Muscle of leg (tissue), 3 donors: ENCODE measurements at regions not wholly inside any gene's neighbourhood (a gene's known extent, or its start where the extent isn't known, plus 50 kb on each side); places are given as distances from the start of the nearest gene placed in this dataset.
"Not testable (repeated sequence)": the region's sequence is repeated elsewhere in the genome, so short reads cannot be mapped to it uniquely, and the experiment has no call there.

ENCODE experiments used
- DNase-seq: peaks from one replicate; pipeline ENCODE4 v3.0.0; 2013
- H3K27ac ChIP-seq: one replicate; pipeline ENCODE4 v1.5.1; 2013; ENCODE audit warnings: mild to moderate bottlenecking, low read length, control low read depth
- H3K27me3 ChIP-seq: one replicate; pipeline ENCODE4 v1.6.1; 2013; ENCODE audit warnings: low read length; ENCODE audit not compliant: control insufficient read depth, insufficient read depth
- H3K36me3 ChIP-seq: one replicate; pipeline ENCODE4 v1.6.1; 2013; ENCODE audit warnings: low read length; ENCODE audit not compliant: control insufficient read depth, insufficient read depth
- H3K4me1 ChIP-seq: one replicate; pipeline ENCODE4 v1.6.1; 2013; ENCODE audit warnings: low read length; ENCODE audit not compliant: control insufficient read depth, insufficient read depth
- H3K4me3 ChIP-seq: one replicate; pipeline ENCODE4 v1.5.1; 2013; ENCODE audit warnings: low read length, control low read depth
- H3K9me3 ChIP-seq: replicated peaks from 2 replicates; pipeline ENCODE4 v1.6.1; 2013; ENCODE audit warnings: low read depth, low read length; ENCODE audit not compliant: control insufficient read depth
- WGBS: methylation state at CpG from one replicate; pipeline ENCODE4 v1.1.5; 2013; ENCODE audit warnings: missing lambda C conversion rate; ENCODE audit not compliant: insufficient coverage; 5-methylcytosine and 5-hydroxymethylcytosine counted together

DNA sequence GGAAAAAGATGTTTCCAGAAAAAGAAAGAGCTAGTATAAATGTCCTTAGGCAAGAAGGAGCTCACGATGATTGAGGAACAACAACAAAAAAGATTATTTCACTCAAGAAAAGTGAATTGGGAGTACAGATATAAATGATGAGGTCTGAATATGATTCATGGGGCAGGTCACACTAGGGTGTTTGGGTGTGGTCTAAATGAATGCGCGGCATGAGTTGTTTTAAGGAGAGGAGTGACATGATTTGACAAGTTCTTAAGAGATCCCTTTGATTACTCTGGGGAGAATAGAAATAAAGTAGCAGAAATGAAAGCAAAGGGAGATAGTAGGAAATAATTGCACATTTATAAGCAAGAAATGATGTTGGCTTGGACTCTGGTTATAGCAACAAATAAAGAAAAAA is 59.3 kb downstream of the NUTM2D start:
- H3K4me3 ChIP-seq, H3K4me1 ChIP-seq, H3K9me3 ChIP-seq, H3K27me3 ChIP-seq, H3K36me3 ChIP-seq, H3K27ac ChIP-seq, DNase-seq: not testable (repeated sequence)
- 35% methylated on average over 2 of the region's 3 CpGs for WGBS

DNA sequence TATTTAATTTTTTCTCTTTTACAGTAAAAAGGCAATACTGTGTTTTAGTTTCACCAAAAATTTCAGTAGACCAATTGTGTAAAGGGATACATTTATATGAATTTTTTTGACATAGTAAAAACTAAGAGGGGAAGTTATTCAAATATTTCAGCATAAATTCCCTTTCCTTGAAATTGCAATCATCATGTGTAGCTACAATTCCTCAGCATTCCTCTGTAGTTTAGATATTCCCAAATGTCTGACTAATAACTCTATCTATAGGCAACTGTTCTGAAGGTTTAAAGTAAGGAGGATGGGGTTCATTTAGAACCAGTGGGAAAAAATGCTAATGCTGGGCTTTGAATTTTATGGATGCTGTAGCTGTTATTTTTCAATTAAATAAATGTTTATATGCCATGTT is 65.1 kb downstream of the NUTM2D start:
- H3K4me3 ChIP-seq, H3K36me3 ChIP-seq, H3K4me1 ChIP-seq, H3K27ac ChIP-seq, H3K9me3 ChIP-seq, DNase-seq, H3K27me3 ChIP-seq: not testable (repeated sequence)

DNA sequence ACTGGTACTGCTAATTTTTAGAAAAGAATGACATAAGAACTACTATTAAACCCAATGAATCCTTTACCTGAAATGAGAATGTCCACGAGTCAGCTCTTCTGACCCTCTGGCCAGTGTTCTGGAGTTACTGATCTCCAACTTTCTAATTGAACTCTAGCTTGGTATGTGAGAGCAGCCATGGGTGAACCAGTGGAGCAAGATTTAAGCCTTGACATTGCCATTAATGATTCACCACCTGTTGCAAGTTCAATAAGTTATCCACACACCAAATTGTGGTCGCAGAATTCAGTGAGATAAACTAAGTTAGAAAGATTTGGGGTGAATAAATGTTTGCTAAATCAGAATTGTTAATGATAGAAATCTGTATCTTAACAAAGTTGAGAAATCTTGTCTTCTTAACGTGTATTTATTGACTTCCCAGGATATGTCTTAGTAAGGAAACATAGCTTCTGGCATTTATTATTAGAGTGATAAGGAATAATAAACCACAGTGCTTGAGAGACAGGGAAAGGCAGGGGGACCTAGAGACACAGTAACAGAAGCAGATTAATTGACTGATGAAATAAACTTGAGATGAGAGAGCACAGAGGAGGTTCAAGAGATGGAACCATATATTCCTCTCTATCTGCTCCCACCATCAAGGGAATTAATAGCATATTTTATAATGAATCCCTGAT is 67.3 kb downstream of the NUTM2D start:
- not testable (repeated sequence) for H3K4me1 ChIP-seq, H3K9me3 ChIP-seq, H3K4me3 ChIP-seq, H3K36me3 ChIP-seq, H3K27ac ChIP-seq, DNase-seq, H3K27me3 ChIP-seq
- no CpG with 5 or more reads among the region's 3 CpGs for WGBS

DNA sequence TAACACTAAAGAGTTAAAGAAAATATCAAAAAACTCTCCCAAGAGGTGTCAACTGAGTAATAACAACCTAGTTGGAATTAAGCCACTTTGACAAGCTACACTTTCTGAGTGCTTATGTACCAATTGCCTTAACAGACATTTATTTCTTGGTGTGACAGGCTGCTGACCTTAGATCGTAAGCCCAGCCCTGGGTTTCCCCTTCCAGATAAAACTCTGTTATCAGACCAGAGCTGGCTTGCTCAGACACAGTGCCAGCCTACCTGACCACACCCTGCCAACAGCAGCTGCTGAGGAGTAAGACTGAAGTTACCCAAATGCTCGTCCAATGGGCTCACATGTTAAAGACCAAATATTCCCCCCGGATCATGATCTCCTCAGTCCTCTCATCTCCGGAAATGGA is 70.9 kb upstream of the MINPP1 start:
- not testable (repeated sequence) for H3K36me3 ChIP-seq, H3K9me3 ChIP-seq, H3K4me1 ChIP-seq, H3K4me3 ChIP-seq, H3K27me3 ChIP-seq, DNase-seq, H3K27ac ChIP-seq
- whole genome bisulfite sequencing: no CpG with 5 or more reads among the region's 4 CpGs

DNA sequence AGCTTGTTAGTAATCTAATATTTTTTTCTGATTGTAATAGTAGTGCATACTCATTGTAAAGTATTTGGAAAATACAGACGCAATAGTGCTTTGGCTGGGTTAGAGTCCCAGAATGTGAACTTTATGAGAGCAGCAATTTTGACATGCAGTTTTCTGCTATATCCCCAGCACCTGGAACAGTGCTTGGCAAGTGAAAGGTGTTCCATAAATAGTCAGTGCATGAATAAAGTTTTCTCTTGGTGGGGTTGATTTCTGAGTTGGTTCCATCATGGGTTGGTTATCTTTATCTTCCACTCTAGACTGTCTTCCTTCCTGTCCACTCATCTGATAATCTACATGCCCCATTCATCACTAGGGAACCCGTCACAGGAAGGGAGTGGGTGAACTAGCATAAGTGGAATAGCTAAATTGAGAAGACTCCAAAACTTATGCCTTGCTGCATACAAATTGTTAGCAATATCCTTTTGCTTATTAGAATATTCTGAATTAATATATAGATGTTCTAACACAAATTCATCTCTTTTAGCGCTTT is 69.3 kb upstream of the MINPP1 start:
- H3K36me3 ChIP-seq, H3K9me3 ChIP-seq, H3K4me1 ChIP-seq, H3K27me3 ChIP-seq, DNase-seq, H3K27ac ChIP-seq, H3K4me3 ChIP-seq: not testable (repeated sequence)
- no CpG with 5 or more reads among the region's 3 CpGs for WGBS

DNA sequence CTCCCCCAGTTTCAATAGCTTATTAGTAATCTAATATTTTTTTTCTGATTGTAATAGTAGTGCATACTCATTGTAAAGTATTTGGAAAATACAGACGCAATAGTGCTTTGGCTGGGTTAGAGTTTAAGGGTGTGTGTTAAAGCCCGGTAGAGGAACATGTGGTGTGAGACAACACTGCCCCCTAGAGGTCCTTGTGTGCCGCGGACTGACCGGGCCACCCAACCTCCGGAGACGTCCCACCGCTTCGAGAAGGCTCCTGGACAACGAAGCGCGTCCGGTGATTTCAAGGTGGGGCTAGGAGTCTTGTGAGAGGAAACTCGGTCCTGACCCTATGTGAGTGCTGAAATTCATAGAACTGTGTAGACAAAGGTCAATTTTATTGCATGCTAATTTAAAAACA is 68.6 kb upstream of the MINPP1 start:
- DNase-seq, H3K4me1 ChIP-seq, H3K27me3 ChIP-seq, H3K4me3 ChIP-seq, H3K36me3 ChIP-seq, H3K9me3 ChIP-seq, H3K27ac ChIP-seq: not testable (repeated sequence)
- no CpG with 5 or more reads among the region's 14 CpGs for WGBS

DNA sequence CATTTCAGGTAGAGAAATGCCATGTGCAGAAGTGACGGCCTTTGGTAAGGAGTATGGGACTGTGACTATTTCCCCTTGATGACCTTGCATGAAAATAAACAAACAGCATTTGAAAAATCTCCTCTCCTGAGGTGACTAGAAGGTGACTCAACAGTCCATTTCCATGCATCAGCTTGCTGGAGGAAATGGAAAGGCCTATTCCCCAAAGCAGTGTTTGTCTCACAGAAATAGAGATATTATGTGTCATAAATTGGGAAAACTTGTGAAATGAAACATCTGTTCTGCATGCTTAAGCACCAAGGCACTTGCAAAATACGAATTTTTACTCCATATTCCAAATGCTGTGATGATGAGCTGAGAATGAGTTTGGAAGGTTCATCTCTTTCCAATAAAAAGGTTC is 67.2 kb upstream of the MINPP1 start:
- H3K36me3 ChIP-seq, H3K4me1 ChIP-seq, H3K27me3 ChIP-seq, H3K9me3 ChIP-seq, H3K4me3 ChIP-seq, H3K27ac ChIP-seq: not testable (repeated sequence)
- peak; percentile 4 for DNase-seq
- WGBS: no CpG with 5 or more reads among the region's 2 CpGs
